GM18867 (cell line): ENCODE measurements at regions not wholly inside any gene's neighbourhood (a gene's known extent, or its start where the extent isn't known, plus 50 kb on each side); places are given as distances from the start of the nearest gene placed in this dataset.
"Not testable (repeated sequence)": the region's sequence is repeated elsewhere in the genome, so short reads cannot be mapped to it uniquely, and the experiment has no call there.

ENCODE experiments used
- ATAC-seq: cut with Tn5 transposase; IDR thresholded peaks from one replicate; pipeline ENCODE4 v1.9.1; 2021; ENCODE audit warnings: mild to moderate bottlenecking, moderate library complexity; ENCODE audit not compliant: unreplicated experiment

DNA sequence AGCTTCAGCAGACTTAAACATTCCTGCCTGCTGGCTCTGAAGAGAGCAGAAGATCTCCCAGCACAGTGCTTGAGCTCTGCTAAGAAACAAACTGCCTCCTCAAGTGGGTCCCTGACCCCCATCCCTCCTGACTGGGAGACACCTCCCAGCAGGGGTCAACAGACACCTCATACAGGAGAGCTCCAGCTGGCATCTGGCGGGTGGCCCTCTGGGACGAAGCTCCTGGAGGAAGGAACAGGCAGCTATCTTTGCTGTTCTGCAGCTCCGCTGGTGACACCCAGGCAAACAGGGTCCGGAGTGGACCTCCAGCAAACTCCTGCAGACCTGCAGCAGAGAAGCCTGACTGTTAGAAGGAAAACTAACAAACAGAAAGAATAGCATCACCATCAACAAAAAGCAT lies 139.3 kb downstream of the ATXN7L3B start:
- not testable (repeated sequence) for ATAC-seq

DNA sequence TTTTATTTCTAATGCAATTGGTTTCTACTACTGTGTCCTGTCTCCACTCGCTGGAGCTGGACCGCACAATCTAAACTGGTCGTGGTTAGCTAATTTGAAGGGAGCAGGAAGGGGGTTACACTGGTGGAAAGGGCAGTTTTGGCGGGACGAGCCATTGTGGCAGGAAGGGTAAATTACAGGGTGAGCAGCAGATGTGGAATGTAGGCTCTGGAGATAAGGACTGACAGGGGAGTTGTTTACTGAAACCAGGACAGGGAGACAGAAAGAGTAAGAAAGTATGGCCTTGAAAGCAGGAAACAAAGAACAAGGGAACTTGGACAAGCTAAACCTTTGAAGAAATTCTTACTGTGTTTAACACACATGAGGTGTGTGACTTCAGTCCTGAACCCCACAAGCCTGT lies 147.8 kb downstream of the ATXN7L3B start:
- no peak for ATAC-seq

DNA sequence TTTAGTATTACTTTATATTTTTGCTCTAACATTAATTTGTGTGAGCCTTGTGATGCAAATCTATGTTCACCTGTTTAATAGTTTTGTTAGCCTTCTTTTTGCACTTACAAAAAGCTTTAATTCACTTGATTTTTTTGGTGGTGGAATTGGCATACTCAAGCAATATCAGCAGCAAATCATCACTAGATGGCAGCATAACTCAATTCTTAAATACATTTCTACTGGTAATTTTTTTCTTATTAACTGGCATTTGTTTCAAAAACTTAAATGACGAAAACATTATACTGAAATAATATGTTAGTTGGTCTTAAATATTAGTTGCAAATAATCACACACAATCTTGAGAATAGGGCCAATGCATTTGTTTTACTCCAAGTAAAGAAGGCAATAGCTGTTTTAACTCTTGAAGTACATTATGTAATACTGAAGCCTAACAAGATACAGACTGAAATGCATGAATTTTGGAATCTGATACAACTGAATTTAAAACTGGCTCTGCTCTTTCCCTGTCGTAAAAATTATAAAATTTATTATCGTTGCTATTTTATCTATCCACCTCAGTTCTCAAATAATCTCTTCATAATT lies 151.5 kb downstream of the ATXN7L3B start:
- peak; percentile 67 for ATAC-seq

DNA sequence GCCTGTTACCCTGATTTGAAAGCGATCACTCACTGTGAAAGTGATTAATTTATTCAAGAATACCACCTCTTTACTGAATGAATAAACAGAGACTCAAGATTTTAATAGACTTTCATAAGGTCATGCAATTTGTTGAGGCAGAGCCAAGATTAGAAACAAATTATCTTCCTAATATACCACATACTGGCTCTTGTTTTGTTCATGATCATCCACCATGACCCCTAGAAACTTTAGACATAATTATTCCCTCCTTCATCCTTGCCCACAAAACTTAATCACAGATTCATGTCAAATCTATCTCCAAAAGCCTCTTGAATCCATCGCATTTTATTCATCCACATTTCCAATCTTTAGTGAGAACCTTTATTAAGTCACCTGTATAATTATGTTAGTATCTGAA lies 152.3 kb downstream of the ATXN7L3B start:
- ATAC-seq: no peak

DNA sequence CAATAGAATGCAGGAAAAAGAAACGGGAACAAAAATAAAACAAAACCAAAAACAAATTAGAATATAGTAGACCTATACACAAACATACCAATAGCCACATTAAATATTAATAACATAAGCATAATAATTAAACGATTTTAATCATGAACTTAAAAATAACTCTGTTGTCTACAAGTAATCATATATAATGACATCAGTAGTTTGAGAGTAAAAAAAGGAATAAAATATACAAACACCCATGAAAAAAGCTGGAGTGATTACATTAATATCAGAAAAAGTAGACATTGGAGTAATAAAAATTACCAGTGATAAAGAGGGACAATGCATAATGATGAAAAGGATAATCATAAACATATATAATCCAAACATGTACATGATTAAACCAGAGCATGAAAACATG lies 181.8 kb downstream of the ATXN7L3B start:
- ATAC-seq: no peak

DNA sequence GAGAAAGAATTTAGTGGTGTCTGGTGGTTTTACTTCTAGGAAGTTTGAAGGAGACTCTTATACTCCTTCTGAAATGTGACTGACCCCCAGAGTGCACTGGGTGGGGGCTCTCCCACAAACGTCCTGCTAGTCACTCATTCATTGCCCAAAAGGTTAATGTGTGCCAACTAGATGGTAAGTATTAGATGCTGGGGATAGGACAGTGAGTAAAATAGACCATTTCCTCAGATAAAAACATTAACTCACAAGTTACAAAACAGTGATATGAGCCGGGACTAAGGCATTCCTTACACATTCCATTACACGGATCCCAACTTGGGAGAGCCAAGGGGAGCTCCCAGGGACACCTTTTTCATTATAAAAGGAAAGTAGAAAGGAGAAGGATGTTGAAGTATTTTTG lies 185.1 kb downstream of the ATXN7L3B start:
- ATAC-seq: no peak

DNA sequence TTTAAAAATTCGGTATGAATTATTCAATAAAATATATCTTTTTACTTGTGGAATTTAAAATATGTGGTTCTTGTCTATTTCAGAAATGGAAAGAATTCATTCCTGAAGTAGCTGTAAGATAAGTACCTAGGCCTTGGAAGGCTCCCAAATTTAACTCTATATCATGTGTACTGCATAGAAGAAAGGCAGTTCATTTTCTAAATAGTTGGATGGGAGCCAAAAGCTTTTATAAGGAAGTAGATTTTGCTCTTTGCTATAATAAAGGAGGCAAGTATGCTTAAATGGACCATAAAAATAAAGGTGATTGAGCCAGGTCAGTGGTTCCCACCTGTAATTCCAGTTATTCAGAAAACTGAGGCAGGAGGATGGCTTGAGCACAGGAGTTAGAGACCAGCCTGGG lies 187.5 kb downstream of the ATXN7L3B start:
- ATAC-seq: no peak

DNA sequence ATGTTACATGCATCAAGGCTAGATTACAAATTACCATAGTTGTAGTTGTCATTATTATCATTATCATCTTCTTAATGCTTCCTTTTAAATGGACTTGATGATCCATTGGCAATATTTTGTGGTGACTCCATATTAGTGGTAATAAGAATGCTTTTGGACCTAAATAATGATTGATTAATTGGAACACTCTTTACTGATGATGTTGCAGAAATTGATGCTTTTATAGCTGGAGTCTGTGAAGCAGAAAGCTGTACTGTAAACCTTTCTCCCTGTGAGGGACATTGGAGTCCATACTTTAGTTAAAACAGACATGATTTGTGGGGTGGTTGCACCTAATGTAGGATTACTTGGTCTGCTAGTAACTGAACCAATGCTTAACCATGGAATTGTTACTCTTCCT lies 190.4 kb downstream of the ATXN7L3B start:
- ATAC-seq: no peak

DNA sequence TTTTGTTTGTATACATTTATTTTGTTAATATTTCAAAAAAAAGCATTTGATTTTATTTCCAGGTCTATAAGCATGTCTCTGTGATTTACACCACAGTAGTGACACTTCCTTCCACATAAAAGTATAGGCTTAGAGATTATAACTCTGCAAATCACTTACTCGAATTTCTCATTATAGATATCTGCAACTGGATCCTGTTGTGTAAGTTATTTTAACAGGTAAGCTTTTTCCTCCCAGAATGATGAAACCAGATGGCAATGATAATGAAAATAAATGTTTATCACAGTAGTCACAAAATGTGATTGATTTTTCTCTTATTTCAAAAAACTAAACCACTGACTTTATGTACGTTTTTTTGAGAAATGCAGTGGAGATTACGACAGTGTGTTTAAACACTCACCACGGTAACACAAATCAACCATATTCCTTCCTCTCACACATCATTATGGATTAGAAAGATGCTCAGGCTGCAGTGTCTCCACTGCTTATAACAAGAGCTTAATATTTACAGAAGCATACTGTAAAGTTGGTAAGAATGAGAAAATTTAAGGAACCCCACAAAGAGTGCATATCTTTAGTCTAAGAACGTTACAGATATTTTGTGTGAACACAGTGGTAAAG lies 194.6 kb downstream of the ATXN7L3B start:
- no peak for ATAC-seq

DNA sequence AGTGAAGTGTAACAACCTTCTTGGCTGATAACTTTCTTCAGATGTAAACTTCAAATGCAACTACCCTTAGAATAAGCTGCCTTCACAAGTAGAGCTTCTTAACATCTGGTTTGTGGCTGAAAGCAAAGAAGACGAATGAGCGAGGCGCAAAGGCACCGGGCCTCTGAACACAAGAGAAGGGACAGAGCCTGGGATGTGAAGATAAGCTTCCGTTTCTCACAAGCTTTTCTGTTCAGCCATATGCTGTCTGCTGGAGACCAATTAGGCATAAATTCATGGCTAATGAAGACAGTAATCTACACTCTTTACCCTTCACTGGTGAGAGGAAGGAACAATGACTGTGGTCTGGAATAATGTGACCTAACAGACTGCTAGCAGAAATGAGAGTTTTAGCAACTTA lies 195.2 kb downstream of the ATXN7L3B start:
- no peak for ATAC-seq

DNA sequence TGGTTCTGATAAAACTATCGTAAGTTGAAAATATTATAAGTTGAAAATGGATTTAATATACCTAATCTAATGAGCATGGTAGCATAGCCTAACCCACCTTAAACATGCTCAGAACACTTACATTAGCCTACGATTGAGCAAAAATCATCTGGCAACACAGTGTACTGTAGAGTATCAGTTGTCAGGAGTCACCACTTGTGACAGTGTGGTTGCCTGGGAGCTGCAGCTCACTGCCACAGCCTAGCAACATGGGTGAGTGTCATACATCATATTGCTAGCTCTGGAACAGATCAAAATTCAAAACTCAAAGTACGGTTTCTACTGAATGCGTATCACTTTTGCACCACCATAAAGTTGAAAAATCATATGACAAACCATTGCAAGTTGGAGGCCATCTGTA lies 203.5 kb downstream of the ATXN7L3B start:
- ATAC-seq: no peak

DNA sequence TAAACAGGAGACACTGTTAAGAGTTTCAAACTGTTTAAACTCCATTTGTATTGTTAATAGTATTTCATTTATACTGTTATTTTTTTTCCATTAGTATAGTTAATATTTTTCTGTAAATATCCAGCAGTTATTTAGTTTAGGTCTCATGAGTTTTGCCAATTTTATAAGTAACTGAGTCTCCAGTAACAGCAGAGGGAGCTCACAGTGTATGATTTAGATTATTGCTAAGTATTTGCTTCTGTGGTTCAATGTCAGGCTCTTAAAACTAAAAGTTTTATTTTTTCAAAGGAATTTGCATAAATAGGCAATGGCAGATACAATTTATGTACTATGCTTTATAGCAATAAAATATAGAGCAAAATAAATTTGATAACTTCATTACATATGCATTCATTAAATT lies 209.7 kb downstream of the ATXN7L3B start:
- no peak for ATAC-seq

DNA sequence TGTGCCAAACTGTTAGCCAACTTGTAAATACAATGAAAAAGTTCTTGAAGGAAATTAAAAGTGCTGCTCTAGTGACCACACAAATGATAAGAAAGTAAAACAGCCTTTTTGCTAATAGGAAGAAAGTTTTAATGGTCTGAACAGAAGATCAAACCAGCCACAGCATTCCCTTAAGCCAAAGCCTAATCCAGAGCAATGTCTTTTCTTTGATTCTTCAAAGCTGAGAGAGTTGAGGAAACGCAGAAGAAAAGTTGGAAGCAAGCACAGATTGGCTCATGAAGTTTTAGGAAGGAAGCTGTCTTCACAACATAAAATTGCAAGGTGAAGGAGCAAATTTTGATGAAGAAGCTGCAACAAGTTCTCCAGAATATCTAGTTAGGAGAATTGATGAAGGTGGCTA lies 213.8 kb downstream of the ATXN7L3B start:
- no peak for ATAC-seq

DNA sequence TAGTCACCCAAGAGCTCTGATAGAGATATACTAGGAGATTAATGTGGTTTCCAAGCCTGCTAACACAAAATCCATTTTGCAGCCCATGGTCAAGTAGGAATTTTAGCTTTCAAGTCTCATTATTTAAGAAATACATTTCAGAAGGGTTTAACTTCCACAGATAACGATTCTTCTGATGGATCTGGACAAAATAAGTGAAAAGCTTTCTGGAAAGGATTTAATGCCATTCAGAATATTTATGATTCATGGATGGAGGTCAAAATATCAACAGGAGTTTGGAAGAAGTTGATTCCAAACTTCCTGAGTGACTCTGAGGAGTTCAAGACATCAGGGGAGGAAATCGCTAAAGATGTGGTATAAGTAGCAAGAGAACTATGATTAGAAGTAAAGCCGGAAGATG lies 214.6 kb downstream of the ATXN7L3B start:
- ATAC-seq: no peak

DNA sequence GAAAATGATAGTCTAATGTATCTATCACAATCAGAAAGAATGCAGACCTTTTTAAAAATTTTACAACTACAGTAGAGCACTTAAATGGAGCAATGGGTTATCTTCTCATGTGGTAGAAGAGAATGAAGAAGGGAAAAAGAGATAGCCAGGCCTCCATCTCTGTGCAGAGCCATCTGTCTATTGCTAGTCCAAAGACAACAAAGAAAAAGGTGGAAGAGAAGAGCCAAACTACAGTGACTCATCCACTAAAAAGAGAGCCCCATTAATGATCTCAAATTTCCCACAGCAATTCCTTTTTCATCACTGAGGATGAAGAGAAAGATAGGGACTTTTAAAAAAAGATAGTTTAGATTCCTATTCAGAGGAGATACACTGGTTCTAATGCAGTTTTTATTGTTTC lies 232.9 kb downstream of the ATXN7L3B start:
- ATAC-seq: no peak

DNA sequence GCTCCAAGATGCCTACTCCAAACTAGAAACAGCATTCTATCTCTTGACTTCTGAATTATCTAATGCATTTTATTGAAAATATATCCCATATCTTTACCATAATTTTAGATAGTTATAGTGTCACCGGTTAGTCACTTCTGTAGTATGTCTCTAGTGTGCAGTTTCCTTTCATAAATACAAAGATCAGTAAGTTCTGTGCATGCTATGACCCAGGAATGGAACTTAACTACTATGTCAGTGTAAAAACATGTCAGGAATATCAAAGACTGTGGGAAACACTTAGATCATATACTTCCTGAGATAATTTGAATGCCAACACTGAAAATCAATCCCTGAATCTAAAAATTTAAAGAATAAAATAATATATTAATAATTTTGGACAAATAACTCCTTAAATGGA lies 237.6 kb downstream of the ATXN7L3B start:
- no peak for ATAC-seq

DNA sequence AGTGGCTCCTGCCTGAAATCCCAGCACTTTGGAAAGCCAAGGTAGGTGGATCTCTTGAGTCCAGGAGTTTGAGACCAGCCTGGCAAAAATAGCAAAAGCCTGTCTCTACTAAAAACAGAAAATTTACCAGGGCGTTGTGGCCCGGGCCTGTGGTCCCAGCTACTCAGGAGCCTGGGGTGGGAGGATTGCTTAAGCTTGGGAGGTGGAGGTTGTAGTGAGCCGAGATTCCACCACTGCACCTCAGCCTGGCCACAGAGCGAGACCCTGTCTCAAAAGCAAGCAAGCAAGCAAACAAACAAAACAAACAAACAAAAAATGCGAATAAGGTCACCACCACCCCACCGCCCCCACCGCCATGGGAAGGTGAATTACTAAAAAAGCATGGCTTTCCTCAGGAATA lies 238.7 kb downstream of the ATXN7L3B start:
- ATAC-seq: no peak

DNA sequence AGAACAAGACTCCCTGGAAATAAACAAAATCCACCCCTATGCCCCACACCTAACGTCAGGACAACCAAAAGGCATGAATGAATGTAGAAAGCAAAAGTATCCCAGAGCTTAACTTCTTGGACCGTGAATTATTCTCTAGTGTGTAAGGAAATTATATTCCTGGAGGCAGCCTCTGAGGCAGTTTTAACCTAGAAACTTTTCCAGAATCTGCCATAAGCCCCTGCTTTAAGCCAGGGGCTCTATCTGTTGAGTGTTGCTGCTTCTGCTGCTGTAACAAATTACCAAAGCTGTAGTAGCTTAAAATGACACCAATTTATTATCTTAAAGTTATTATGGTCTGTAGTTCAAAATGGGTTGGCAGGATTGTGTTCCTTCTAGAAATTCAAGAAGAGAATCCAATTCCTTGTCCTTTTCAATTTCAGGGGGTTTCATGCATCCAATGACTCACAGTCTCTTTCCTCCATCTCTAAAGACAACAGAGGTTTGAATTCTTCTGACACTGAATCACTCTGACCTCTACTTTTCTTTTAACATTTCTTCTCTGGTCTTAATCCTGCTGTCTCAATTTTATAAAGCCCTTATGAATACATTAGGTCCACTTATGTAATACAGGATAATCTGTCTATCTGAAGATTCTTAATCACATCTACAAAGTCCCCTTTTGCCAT lies 242.7 kb downstream of the ATXN7L3B start:
- ATAC-seq: no peak

DNA sequence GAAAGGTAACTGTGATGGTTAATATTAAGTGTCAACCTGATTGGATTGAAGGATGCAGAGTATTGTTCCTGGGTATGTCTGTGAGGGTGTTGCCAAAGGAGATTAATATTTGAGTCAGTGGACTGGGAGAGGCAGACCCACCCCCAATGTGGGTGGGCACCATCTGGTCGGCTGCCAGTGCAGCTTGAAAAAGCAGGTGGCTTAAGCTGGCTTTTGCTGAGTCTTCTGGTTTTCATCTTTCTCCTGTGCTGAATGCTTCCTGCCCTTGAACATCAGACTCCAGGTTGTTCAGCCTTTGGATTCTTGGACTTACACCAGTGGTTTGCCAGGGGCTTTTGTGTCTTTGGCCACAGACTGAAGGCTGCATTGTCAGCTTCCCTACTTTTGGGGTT lies 243.2 kb downstream of the ATXN7L3B start:
- not testable (repeated sequence) for ATAC-seq

DNA sequence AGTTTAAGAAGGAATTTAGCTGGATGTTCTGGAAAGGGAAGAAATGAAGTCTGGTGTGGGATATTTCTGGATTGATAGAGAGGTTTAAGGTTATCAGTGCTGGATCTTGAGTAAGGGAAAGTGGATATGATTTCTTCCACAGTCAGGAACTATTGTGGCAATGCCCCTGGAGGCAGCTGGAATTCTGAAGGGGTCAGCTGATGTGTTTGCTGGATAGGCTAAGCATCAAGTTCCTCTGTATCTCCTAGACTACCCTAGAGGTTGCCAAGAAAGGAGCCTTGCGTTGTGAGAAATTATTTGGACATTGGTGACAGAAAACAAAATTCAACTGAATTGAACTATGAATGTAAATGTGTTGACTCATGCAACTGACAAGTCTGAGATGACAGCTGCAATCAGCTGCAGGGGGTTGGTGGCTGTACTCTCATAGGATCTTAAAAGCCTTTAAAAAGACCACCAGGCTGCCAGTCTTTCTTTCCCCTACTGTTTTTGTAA lies 244.4 kb downstream of the ATXN7L3B start:
- no peak for ATAC-seq

DNA sequence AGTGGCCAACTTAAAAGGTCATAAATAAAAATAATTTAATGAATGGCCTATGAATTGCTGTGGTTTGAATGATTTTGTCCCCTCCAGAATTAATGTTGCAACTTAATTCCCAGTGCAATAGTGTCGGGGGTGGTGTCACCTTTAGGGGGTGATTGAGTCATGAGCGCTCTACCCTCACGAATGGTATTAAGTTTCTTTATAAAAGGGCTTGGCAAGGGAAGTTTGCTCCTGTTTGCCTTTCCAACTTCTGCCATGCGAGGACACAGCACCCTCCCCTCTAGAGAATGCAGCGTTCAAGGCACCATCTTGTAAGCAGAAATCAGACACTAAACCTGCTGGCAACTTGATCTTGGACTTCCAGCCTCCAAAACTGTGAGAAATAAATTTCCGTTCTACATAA lies 253.3 kb downstream of the ATXN7L3B start:
- no peak for ATAC-seq

DNA sequence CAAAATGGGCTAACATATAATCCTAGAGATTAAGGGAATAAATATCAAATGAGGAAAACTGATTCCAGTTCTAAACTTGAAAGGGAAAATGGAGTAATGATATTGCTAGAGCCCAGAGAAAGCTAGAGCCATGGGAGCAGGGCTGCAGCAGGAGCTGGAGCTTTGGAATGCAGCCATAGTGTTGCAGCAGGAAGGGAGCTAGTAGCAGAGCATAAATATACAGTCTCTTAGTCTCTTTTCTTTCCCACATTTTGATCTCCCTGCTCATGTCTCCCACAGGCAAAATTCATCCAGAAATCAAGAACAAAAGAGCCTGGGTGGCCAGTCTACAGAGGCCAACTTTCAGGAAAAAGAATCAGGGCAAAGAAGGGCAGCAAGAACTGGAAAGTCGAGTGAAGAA lies 253.7 kb downstream of the ATXN7L3B start:
- ATAC-seq: no peak
